ENCODE measurements at regions not wholly inside any gene's neighbourhood (a gene's known extent, or its start where the extent isn't known, plus 50 kb on each side); places are given as distances from the start of the nearest gene placed in this dataset.

- TF ChIP-seq POLR2A (IDR thresholded peaks at IDR 0.05; ENCODE audit: low read depth, low read length), result no peak
- no peak for TF ChIP-seq POLR2AphosphoS5 (IDR thresholded peaks at IDR 0.05; ENCODE audit: low read depth, low read length)
- no peak for TF ChIP-seq TAF1 (IDR thresholded peaks at IDR 0.05; ENCODE audit: borderline replicate concordance, low read depth, low read length)
Observed at GRCh38 chr21:17693801-17694200, 81.1 kb upstream of the BTG3 start.

All from GM12892 (cell line).